ENCODE measurements at regions not wholly inside any gene's neighbourhood (a gene's known extent, or its start where the extent isn't known, plus 50 kb on each side); places are given as distances from the start of the nearest gene placed in this dataset.

DNA sequence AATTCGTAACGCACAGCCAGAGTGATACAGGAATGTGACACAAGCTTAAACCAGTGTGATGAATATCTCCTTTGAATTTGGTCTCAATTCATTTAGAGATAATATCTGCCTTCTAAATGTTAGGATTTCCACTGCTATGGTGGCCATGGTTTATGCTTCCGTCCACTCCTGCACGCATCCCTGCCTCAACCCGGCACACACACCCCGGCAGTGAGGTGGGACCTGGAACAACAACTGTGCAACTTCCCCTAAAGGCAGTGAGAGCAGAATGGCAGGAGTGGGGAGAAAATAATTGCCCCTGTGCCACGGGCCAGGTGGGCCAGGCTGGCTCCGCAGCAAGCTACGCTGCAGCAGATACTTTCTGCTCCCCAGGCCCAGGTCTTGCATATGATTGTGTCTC, 72.6 kb upstream of the CPEB4 start:
- TF ChIP-seq, protein P1, sequence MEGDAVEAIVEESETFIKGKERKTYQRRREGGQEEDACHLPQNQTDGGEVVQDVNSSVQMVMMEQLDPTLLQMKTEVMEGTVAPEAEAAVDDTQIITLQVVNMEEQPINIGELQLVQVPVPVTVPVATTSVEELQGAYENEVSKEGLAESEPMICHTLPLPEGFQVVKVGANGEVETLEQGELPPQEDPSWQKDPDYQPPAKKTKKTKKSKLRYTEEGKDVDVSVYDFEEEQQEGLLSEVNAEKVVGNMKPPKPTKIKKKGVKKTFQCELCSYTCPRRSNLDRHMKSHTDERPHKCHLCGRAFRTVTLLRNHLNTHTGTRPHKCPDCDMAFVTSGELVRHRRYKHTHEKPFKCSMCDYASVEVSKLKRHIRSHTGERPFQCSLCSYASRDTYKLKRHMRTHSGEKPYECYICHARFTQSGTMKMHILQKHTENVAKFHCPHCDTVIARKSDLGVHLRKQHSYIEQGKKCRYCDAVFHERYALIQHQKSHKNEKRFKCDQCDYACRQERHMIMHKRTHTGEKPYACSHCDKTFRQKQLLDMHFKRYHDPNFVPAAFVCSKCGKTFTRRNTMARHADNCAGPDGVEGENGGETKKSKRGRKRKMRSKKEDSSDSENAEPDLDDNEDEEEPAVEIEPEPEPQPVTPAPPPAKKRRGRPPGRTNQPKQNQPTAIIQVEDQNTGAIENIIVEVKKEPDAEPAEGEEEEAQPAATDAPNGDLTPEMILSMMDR (IDR thresholded peaks at IDR 0.05): no peak
- TF ChIP-seq POLR2A (IDR thresholded peaks at IDR 0.05): no peak
